Panc1 (cell line): ENCODE measurements at regions not wholly inside any gene's neighbourhood (a gene's known extent, or its start where the extent isn't known, plus 50 kb on each side); places are given as distances from the start of the nearest gene placed in this dataset.

Source experiments
- ATAC-seq: fragments of 200-7000 bp; cut with Tn5 transposase; 2 replicates; pipeline ENCODE4 v1.9.1; 2020; ENCODE audit warnings: mild to moderate bottlenecking, moderate library complexity
- BruUV-seq: library from RNA; stranded (reverse); fragments of 400-500 nt; replicated peaks from 2 replicates; lab custom pipeline; 2021; lab: Mats Ljungman, UMichigan
- CTCF ChIA-PET: fragments of 300-600 bp; sonication (Branson Sonifier 250); formaldehyde crosslinking; loops from one replicate; lab custom pipeline; 2022; ENCODE audit warnings: antibody characterized with exemption; lab: Charles Lee
- POLR2A ChIA-PET: fragments of 300-600 bp; sonication (Branson Sonifier 250); formaldehyde crosslinking; loops from one replicate; lab custom pipeline; 2022; ENCODE audit warnings: antibody characterized with exemption; lab: Charles Lee
- DNase-seq: peaks from one replicate; pipeline ENCODE4 v3.0.0-alpha.2; 2010; ENCODE audit warnings: low read depth, low spot score
- H3K27ac ChIP-seq: 2 replicates; pipeline ENCODE4 v1.5.1; 2011; ENCODE audit warnings: mild to moderate bottlenecking, low read length, inconsistent platforms
- H3K27me3 ChIP-seq: fragments of 200-500 bp; sonication (Bioruptor generic); 2 replicates; pipeline ENCODE4 v1.6.0; 2014; ENCODE audit warnings: low read length, inconsistent platforms; ENCODE audit not compliant: control insufficient read depth, insufficient read depth
- H3K36me3 ChIP-seq: fragments of 200-500 bp; sonication (Bioruptor generic); 2 replicates; pipeline ENCODE4 v1.5.1; 2014; ENCODE audit warnings: inconsistent platforms, mild to moderate bottlenecking, low read length, moderate library complexity; ENCODE audit not compliant: control insufficient read depth, insufficient read depth
- H3K4me1 ChIP-seq: 2 replicates; pipeline ENCODE4 v1.5.1; 2011; ENCODE audit warnings: inconsistent platforms, mild to moderate bottlenecking, low read length, moderate library complexity; ENCODE audit not compliant: control insufficient read depth, insufficient read depth
- H3K4me3 ChIP-seq, 2 experiments: 2 replicates each; pipeline ENCODE4 v1.5.1; 2011 to 2012; ENCODE audit warnings: low read depth in 2 of 2, low read length in 2 of 2, mild to moderate bottlenecking in 2 of 2, inconsistent platforms in 1 of 2, moderate library complexity in 1 of 2
- H3K9me3 ChIP-seq: fragments of 200-500 bp; sonication (Bioruptor generic); 2 replicates; pipeline ENCODE4 v1.5.1; 2014; ENCODE audit warnings: low read depth, mild to moderate bottlenecking, inconsistent platforms, low read length, moderate library complexity; ENCODE audit not compliant: control insufficient read depth, insufficient read depth
- POLR2AphosphoS5 ChIP-seq: IDR thresholded peaks from 2 replicates; pipeline ENCODE4 v1.6.1; 2012; ENCODE audit warnings: mild to moderate bottlenecking, low read depth, low read length, moderate library complexity
- SIN3A ChIP-seq: IDR thresholded peaks from 2 replicates; pipeline ENCODE4 v1.6.1; 2012; ENCODE audit warnings: low read depth, mild to moderate bottlenecking, low read length, moderate library complexity, borderline replicate concordance; ENCODE audit not compliant: insufficient read depth
- TCF7L2 ChIP-seq: IDR thresholded peaks from 2 replicates; pipeline ENCODE4 v1.6.1; 2011; ENCODE audit warnings: mild to moderate bottlenecking, low read depth, low read length, inconsistent platforms
- in situ Hi-C: cut with HindIII; loops from 2 replicates; pipeline ENCODE4 v1.10.0; 2016; ENCODE audit warnings: low sequenced_read_pairs, low pct_unique_long_range_greater_than_20kb
- intact Hi-C: fragments of 100-400 bp; cut with micrococcal nuclease; formaldehyde crosslinking; loops from one replicate; pipeline ENCODE4 v1.10.0; 2022; ENCODE audit not compliant: unreplicated experiment
- TF ChIP-seq, protein P1 (sequence below), 2 experiments: IDR thresholded peaks; 2 replicates each; pipeline ENCODE4 v1.6.1; 2011 to 2012; ENCODE audit warnings: low read depth in 2 of 2, control low read depth in 1 of 2, low read length in 1 of 2, mild to moderate bottlenecking in 1 of 2, moderate library complexity in 1 of 2; ENCODE audit not compliant: insufficient read depth in 1 of 2
- TF ChIP-seq, protein P2 (sequence below): fragments of 450-650 bp; IDR thresholded peaks from 2 replicates; pipeline ENCODE4 v1.5.1; 2017; ENCODE audit warnings: mild to moderate bottlenecking

DNA sequence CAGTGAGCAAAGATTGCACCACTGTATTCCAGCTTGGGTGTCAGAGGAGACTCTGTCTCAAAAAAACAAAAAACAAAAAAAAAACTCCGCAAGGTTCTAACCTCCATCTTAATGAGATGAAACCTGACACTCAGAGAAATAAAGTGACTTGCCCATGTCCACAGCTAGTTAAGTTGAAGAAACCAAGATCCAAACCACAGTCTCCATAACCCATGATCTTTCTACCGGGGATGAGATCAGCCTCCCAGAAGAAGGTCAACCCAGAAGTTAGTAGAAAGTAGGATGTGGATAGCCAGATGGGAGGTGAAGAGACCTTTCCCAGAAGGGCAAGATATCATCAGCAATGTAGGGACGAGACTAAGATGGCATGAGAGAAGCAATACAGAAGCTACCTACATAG is 140.4 kb upstream of the ADRA1B start:
- POLR2A ChIA-PET = no interaction called here

GRCh38 chr5:159777049-159777660 is 139.1 kb upstream of the ADRA1B start:
- CTCF ChIA-PET = no interaction called here
- intact Hi-C loops (loop anchor here (10.0 kb wide), 2 partner anchors 138 to 192 kb away; partner anchors contain the start of gene ADRA1B), in situ Hi-C loops (no loop called here)
- H3K4me3 ChIP-seq = no peak overlapping the region
- DNase-seq (no peak), ATAC-seq (no peak)
- POLR2A ChIA-PET = no interaction called here
- no peaks in the 10 kb centered on the region; the same call in none of the 2 replicates for H3K4me1 ChIP-seq
- H3K9me3 ChIP-seq = no peaks in the 10 kb centered on the region
- no TSS peak for BruUV-seq
- no peaks in the 10 kb centered on the region for H3K27me3 ChIP-seq
- TF ChIP-seq SIN3A (no peak), POLR2AphosphoS5 (no peak), TCF7L2 (no peak)
- TF ChIP-seq, protein P1, sequence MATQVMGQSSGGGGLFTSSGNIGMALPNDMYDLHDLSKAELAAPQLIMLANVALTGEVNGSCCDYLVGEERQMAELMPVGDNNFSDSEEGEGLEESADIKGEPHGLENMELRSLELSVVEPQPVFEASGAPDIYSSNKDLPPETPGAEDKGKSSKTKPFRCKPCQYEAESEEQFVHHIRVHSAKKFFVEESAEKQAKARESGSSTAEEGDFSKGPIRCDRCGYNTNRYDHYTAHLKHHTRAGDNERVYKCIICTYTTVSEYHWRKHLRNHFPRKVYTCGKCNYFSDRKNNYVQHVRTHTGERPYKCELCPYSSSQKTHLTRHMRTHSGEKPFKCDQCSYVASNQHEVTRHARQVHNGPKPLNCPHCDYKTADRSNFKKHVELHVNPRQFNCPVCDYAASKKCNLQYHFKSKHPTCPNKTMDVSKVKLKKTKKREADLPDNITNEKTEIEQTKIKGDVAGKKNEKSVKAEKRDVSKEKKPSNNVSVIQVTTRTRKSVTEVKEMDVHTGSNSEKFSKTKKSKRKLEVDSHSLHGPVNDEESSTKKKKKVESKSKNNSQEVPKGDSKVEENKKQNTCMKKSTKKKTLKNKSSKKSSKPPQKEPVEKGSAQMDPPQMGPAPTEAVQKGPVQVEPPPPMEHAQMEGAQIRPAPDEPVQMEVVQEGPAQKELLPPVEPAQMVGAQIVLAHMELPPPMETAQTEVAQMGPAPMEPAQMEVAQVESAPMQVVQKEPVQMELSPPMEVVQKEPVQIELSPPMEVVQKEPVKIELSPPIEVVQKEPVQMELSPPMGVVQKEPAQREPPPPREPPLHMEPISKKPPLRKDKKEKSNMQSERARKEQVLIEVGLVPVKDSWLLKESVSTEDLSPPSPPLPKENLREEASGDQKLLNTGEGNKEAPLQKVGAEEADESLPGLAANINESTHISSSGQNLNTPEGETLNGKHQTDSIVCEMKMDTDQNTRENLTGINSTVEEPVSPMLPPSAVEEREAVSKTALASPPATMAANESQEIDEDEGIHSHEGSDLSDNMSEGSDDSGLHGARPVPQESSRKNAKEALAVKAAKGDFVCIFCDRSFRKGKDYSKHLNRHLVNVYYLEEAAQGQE (IDR thresholded peaks at IDR 0.05; ENCODE audit: insufficient read depth in 1 of 2, low read depth in 2 of 2, low read length in 1 of 2) = no peak
- TF ChIP-seq, protein P2, sequence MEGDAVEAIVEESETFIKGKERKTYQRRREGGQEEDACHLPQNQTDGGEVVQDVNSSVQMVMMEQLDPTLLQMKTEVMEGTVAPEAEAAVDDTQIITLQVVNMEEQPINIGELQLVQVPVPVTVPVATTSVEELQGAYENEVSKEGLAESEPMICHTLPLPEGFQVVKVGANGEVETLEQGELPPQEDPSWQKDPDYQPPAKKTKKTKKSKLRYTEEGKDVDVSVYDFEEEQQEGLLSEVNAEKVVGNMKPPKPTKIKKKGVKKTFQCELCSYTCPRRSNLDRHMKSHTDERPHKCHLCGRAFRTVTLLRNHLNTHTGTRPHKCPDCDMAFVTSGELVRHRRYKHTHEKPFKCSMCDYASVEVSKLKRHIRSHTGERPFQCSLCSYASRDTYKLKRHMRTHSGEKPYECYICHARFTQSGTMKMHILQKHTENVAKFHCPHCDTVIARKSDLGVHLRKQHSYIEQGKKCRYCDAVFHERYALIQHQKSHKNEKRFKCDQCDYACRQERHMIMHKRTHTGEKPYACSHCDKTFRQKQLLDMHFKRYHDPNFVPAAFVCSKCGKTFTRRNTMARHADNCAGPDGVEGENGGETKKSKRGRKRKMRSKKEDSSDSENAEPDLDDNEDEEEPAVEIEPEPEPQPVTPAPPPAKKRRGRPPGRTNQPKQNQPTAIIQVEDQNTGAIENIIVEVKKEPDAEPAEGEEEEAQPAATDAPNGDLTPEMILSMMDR = no peak
- no peak overlapping the region for H3K27ac ChIP-seq
- no peaks in the 10 kb centered on the region for H3K36me3 ChIP-seq

More for the DNA sequence above, 140.4 kb upstream of the ADRA1B start:
- in situ Hi-C loops (no loop called here), intact Hi-C loops (loop anchor here (10.0 kb wide), 2 partner anchors 139 to 191 kb away; partner anchors contain the start of gene ADRA1B)
- ATAC-seq (no peak), DNase-seq (no peak)
- CTCF ChIA-PET = no interaction called here
- Histone ChIP-seq H3K4me3 (no peak overlapping the region), H3K36me3 (no peaks in the 10 kb centered on the region), H3K27ac (no peak overlapping the region), H3K27me3 (no peaks in the 10 kb centered on the region), H3K9me3 (no peaks in the 10 kb centered on the region), H3K4me1 (no peaks in the 10 kb centered on the region; the same call in none of the 2 replicates)
- BruUV-seq = no TSS peak
- TF ChIP-seq POLR2AphosphoS5 = no peak
- TF ChIP-seq SIN3A = no peak
- TF ChIP-seq TCF7L2 = no peak
- TF ChIP-seq, protein P1 (IDR thresholded peaks at IDR 0.05; ENCODE audit: insufficient read depth in 1 of 2, low read depth in 2 of 2, low read length in 1 of 2) = no peak
- TF ChIP-seq, protein P2 = no peak
